ENCODE measurements at regions not wholly inside any gene's neighbourhood (a gene's known extent, or its start where the extent isn't known, plus 50 kb on each side); places are given as distances from the start of the nearest gene placed in this dataset.

- H2AK9ac ChIP-seq (replicated peaks; ENCODE audit: low read depth, low read length, poor library complexity) = no peak overlapping the region
- no peak overlapping the region for H3K27ac ChIP-seq (ENCODE audit: insufficient read depth, low read length)
- no peak overlapping the region for H2BK5ac ChIP-seq (ENCODE audit: low read depth, low read length, poor library complexity, severe bottlenecking)
- no peak overlapping the region for H2BK15ac ChIP-seq (ENCODE audit: low read depth, low read length)
- no peak overlapping the region for H4K5ac ChIP-seq (ENCODE audit: low read depth, low read length)
- H3K9me1 ChIP-seq (ENCODE audit: insufficient read depth, low read length) = no peaks in the 10 kb centered on the region
- no peak overlapping the region for H3K18ac ChIP-seq (ENCODE audit: low read depth, low read length)
- no peak overlapping the region for H2AK5ac ChIP-seq (ENCODE audit: low read depth, low read length)
- intact Hi-C loops (cut with micrococcal nuclease) (no loop called here), dilution Hi-C loops (cut with HindIII; ENCODE audit: low sequenced_read_pairs, unreplicated experiment) (no loop called here), in situ Hi-C loops (cut with MboI; ENCODE audit: low sequenced_read_pairs) (no loop called here)
- no peaks in the 10 kb centered on the region for H3K4me1 ChIP-seq (ENCODE audit: control insufficient read depth, insufficient read depth, low read length)
- H3K36me3 ChIP-seq (ENCODE audit: control insufficient read depth, insufficient read depth, low read length) = no peaks in the 10 kb centered on the region
- H3K23ac ChIP-seq (ENCODE audit: low read depth, low read length) = no peak overlapping the region
- no peaks in the 10 kb centered on the region for H3K27me3 ChIP-seq (ENCODE audit: control insufficient read depth, insufficient read depth, low read length)
- H3K56ac ChIP-seq (ENCODE audit: extremely low read depth, insufficient read depth, low read length) = no peak overlapping the region
- H3K4me3 ChIP-seq (ENCODE audit: insufficient read depth, low read depth, low read length) = no peak overlapping the region
- peaks cover 70% of the 10 kb centered on the region for H3K9me3 ChIP-seq (ENCODE audit: control insufficient read depth, insufficient read depth, low read length)
- CTCF ChIA-PET = no interaction called here
- H3K4me2 ChIP-seq (ENCODE audit: low read depth, low read length) = no peak overlapping the region
- ATAC-seq (ENCODE audit: low read depth) (no peak), DNase-seq (no peak)
- H2AFZ ChIP-seq (replicated peaks; ENCODE audit: low read length, poor library complexity) = no peak overlapping the region
- no peak overlapping the region for H3K14ac ChIP-seq (replicated peaks; ENCODE audit: low read depth, low read length)
- TF ChIP-seq CHD1 (IDR thresholded peaks at IDR 0.05; ENCODE audit: low read depth, low read length) (no peak), MAZ (IDR thresholded peaks at IDR 0.05; ENCODE audit: borderline replicate concordance, low read depth, low read length) (no peak), MXI1 (IDR thresholded peaks at IDR 0.05; ENCODE audit: borderline replicate concordance, low read depth, low read length) (no peak), FOS (IDR thresholded peaks at IDR 0.05; ENCODE audit: low read depth, low read length) (no peak), RFX5 (IDR thresholded peaks at IDR 0.05; ENCODE audit: low read depth, low read length) (no peak)
- H3K4ac ChIP-seq (ENCODE audit: low read depth, low read length) = no peak overlapping the region
- no peaks in the 10 kb centered on the region for H4K20me1 ChIP-seq (ENCODE audit: insufficient read depth, low read length)
- POLR2A ChIA-PET (ENCODE audit: unreplicated experiment) = no interaction called here
- no peak overlapping the region for H2BK120ac ChIP-seq (ENCODE audit: low read depth, low read length)
- 63% methylated on average over 12 of the region's 30 CpGs; no CpG with 5 or more reads in 1 of the 2 experiments for WGBS, 2 experiments (ENCODE audit: extremely low coverage in 2 of 2, insufficient read length in 1 of 2)
- no peak overlapping the region for H3K9ac ChIP-seq (ENCODE audit: low read depth, low read length)
- no TSS peak for BruUV-seq (replicated peaks)
- no peaks in the 10 kb centered on the region for H3K79me1 ChIP-seq (ENCODE audit: low read depth in 1 of 2, low read length in 2 of 2)
- H4K91ac ChIP-seq (ENCODE audit: insufficient read depth, low read depth, low read length) = no peak overlapping the region
- no peak overlapping the region for H4K8ac ChIP-seq (ENCODE audit: low read depth in 2 of 2, low read length in 2 of 2)
- H2BK20ac ChIP-seq (ENCODE audit: low read depth, low read length) = no peak overlapping the region
These were observed 1264.3 kb downstream of the BRD1 start for GRCh38 chr22:48563118-48563965.

Data from IMR-90 (cell line).